ENCODE measurements at regions not wholly inside any gene's neighbourhood (a gene's known extent, or its start where the extent isn't known, plus 50 kb on each side); places are given as distances from the start of the nearest gene placed in this dataset.
"Not testable (repeated sequence)": the region's sequence is repeated elsewhere in the genome, so short reads cannot be mapped to it uniquely, and the experiment has no call there.

DNA sequence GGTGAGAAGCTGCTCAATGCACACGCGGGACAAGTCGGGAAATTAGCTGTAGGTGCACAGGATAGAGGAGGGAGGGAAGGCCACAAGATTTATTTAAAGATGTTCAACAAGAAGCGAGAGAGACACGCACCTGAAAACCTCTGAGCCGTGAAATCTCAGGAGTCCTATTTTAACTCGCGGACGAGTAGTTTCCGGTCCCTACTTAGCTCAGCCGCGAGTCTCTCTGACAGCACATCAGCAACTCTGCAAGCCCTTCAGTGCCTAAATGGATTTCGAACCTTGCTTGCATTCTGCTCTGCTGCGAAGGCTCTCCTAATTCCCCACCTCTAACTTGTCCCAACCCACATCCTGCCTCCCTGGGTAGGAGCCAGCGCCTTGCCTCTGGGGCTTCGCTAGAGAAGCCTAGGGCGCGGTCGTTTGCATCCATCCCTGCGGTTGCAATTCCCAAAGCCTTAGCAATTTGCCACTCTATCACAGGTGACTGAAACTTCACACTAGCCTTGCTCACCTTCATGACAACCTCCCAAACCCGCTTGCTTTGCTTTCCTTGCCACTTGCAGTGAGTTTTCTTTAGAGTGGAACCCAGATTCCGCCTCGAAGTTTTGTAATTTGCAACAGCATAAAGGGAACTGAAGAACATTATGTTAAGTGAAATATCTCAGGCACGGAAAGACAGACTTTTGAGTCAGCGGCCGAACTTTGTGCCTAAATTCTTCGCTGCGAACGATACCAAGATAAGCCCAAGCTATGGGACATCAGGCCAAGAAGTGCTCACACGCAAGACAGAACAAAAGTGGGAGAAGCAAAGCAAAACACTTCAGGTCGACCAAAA, 202.8 kb downstream of the KDM5D start:
- DNase-seq (ENCODE audit: low read depth, low spot score), result no peak

DNA sequence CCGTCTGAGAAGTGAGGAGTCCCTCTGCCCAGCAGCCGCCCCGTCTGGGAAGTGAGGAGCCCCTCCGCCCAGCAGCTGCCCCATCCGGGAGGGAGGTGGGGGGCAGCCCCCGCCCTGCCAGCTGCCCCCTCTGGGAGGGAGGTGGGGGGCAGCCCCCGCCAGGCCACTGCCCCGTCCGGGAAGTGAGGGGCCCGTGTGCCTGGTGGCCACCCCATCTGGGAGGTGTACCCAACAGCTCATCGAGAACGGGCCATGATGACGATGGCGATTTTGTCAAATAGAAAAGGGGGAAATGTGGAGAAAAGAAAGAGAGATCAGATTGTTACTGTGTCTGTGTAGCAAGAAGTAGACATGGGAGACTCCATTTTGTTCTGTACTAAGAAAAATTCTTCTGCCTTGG, 208.8 kb downstream of the KDM5D start:
- DNase-seq (ENCODE audit: low read depth, low spot score), result not testable (repeated sequence)

DNA sequence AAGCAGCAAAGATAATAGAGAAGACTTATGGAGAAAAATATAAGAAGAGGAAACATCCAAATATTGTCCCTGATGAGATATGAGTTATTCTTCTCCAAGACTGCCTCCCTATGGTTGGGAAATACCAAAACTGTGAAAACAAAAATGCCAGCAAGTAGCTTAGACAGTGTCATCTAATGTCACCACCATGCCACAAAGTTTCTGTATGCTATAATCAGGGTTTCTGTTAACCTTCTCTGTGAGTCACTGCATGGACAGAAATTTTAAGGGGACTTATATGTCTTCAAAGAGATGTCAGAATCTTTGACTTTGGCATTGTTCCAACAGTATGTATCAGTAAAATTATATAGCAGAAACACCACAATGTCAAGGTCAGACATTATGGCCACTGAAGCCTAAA, 222.6 kb downstream of the KDM5D start:
- no peak for DNase-seq (ENCODE audit: low read depth, low spot score)

DNA sequence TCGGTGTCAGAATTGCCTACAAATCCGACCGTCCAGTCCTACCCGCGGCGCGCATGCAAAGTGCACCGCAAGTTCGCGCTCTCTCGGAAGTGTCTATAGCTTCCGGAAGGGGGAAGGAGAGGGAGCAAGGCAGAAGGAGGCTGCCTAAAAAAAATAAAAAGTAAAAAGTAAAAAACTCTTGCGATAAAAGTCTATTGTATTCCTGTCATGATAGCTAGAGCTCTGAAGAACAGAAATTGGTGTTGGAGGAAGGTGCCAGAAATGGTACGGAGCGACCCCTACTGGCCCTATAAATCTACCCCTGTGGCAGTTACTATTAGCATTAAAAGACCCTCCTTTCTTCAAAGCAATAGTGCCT, 241.5 kb downstream of the KDM5D start:
- DNase-seq (ENCODE audit: low read depth, low spot score), result no peak

DNA sequence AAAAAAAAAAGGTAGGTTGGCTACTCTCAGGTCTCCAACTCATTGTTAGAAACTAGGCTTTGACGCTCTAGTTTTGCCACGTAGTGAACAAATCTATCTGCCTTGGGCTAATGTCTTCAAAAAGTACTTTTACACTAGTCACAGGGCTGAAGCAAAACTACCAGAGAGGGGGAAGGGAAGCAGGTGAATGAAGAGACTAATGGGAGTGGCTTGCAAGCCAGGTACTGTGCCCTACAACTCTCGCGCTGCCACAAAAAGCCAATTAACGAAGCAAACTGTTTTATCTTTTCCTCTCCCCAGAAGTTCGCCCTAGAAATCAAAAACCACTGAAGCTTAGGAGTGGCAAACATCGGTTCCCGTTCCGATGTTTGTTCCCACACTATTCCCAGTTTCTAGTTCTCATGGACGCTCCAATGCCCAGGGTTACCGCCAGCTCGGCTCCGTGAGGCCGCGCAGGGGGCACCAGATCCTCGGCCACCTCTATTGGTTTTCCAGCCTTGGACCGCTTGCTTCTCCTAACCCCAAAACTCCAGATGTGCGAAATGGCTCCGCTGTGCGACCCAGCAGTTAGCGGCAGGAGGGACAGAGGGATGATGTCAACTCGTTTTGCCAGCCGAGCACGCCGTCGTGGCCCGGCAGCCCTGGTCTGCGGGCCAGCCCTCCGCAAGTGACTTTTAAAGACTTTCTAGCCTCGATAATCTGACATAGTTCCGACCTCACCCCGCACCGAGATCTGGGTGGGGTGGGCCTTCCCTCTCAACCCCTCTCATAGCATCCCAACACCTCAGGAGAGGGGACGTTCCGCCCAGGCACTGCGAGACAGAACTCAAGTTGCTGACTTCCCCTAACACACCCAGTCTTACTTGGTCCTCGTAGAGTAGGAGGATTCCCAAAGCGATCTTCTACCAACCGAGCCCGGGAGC, 242.1 kb downstream of the KDM5D start:
- DNase-seq (ENCODE audit: low read depth, low spot score), result no peak

DNA sequence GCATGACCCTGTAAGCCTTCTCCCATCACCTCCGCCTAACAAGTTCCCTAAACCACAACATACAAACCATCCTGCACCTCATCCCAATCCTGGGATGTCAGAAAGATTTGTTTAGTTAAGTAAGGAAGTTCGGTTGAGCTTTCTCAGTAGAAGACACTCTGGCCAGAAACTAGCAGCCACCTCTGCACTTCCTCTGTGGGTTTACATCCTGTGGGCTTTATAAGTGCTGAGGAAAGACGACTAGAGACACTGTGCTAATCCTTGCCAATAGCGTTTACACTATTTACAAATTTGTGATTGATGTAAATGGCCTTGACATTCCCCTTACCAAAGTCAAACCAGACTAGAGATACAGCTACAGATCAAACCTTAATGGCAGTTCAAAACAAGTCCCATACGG, 246.0 kb downstream of the KDM5D start:
- no peak for DNase-seq (ENCODE audit: low read depth, low spot score)

DNA sequence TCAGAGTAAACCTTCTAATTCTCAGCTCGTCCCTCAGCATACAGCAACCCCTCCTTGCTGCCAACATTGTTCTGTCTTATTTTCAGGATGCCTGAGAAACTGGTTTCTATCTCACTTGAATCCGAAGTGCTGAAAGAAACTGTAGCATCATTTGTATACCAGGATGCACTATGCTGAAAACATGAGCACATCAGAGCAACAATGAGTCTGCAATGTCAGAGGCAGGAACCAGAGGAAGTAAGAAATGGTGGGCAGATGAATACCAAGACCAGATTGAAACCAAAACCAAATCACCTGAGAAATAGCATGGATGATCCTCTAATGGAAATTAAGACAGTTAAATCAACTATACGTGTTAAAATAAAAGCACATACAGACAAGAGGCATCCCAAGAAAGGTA, 257.0 kb downstream of the KDM5D start:
- DNase-seq (ENCODE audit: low read depth, low spot score), result no peak

DNA sequence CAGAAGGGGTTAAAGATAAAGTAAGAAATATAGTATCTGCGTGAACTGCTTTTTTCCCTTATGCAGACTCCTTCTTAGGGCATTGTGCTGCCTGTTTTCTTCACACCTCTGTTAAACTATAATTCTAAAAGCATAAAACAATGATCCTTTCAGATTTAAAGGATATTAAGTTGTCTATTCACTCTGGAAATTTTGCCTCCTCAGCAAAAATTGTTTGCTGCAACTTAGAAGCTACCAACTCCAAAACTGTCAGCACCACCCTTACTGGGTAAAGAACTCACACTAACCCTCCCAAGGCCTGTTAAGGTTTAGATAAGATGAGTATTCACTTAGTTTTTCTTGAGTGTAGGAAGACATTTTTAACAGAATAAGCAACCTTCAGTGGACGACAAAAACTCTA, 259.5 kb downstream of the KDM5D start:
- DNase-seq (ENCODE audit: low read depth, low spot score), result no peak

DNA sequence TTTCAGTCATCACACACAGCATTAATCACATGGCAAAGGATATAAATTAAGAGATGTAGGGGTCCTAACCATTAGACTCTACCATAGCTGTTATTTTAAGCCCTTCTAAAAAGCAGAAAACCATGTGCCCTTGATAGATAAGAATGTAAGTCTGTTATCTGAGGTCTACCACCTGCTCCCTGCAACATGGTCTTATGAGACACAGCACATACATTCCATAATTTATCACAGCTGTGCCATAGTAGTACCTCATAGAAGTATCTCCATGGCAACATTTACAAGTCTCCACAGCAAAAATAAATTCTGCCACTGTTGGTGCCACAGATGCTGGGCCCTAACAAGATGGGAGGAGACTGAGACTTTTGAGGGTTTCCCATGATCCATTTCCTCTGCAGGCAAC, 265.4 kb downstream of the KDM5D start:
- no peak for DNase-seq (ENCODE audit: low read depth, low spot score)

DNA sequence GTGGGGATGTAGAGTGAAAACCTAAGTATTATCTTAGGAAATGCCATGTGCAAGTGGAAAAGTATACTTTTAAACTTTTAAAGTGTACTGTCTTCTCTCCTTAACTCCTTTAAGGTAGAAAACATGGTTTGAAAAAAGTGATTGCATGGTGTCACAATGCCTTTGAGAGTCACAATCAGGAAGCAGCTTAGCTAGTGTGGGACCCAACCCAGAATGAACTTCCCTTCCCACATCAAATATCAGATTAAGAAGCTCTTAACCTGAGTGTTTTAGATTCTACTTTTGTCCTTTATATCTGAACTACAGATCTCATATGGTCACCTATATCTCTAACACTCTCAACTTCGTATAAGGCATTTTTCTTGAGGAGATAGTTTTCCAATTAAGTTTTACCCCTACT, 266.6 kb downstream of the KDM5D start:
- DNase-seq (ENCODE audit: low read depth, low spot score), result no peak

DNA sequence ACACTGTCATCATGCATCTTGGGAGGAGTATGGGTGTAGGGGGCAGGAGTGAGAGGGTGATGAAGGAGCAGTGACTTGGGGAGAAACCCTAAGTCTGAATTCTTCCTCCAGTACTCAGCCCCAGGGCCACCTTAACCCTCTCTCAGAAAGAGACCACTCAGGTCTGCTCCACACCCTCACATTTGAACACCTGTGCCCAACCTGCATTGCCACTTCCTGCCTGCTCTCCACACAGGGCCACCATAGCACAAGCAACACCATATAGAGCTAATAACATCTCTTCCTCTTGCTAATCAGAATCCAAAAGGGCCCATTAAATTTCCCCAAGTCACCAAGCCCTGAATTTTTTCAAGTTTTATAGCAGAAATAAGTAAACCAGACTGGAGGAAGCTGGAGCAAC, 278.7 kb downstream of the KDM5D start:
- DNase-seq (ENCODE audit: low read depth, low spot score), result no peak

DNA sequence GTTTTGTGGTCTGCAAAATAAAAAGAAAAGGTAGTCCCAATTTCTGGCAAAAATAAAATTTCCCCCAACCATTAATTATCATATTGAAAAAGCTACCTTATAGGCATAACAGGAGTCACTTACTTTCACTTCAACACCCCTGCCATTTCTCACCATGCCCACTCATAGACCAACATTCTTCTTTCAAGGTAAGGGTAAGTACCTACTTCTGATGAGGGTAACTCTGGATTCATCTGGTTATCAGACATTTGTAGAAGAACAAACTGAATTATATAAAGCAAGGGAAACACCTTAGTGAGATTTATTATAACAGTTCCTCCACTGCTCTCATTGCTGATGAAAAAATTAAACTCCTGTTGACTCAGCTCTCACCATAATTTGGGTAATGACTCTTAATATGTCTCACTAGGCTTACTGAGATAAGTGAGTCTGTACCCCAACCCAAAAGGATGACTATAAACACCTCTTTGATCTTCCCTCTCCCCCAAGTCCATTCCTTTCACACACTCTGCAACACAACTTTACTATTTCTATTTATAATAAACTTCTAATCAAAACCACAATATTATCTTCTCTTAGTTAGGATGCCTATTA, 287.6 kb downstream of the KDM5D start:
- no peak for DNase-seq (ENCODE audit: low read depth, low spot score)

DNA sequence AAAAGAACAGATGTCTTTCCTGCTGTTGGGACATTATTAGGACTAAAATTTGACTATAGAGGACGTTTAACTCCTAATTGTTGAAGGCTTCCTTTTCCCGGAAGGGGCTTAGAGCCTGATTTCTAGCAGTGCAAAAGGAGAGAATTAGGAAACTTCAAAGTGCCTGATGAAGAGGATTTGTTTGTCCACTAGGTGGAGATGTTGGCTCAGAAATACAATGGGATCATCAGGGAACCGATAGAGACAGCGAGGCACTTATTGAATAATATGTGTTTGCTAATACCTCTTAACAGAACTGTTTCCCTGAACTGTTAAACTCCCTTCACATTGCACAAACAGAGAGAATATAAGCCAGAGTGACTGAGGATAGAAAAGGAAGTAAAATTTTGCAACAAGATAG, 311.5 kb downstream of the KDM5D start:
- no peak for DNase-seq (ENCODE audit: low read depth, low spot score)

DNA sequence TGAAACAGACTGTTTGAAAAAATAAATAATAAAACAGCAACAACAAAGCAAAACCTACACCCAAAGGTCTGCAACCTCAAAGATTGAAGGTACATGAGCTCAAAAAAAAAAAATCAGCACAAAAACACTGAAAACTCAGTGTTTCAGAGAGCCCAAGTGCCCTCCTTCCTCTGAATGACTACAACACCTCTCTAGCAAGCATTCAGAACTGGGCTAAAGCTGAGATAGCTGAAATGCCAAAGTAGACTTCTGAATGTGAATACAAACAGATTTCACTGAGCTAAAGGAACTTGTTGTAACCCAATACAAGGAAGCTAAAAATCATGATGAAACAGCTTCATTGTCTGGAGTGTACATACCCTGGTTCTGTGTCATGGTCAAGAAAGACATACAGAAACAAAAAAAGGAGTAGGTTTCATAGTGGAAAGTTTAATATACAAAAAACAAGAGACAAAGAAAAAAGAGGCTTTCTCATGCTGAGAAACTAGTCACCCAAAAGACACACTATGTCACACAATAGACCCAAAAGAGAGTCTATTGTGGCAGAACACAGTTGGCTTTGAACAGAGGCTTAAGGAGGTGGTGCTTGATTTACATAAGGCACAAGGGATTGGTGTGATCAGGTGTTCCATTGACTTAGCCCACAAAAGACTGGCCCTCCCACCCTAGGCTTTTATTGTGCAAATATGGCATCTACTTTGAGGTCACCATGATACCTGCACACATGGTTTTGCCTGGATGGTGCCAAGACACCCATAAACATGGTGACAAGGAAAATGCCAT, 316.6 kb downstream of the KDM5D start:
- DNase-seq (ENCODE audit: low read depth, low spot score), result no peak

DNA sequence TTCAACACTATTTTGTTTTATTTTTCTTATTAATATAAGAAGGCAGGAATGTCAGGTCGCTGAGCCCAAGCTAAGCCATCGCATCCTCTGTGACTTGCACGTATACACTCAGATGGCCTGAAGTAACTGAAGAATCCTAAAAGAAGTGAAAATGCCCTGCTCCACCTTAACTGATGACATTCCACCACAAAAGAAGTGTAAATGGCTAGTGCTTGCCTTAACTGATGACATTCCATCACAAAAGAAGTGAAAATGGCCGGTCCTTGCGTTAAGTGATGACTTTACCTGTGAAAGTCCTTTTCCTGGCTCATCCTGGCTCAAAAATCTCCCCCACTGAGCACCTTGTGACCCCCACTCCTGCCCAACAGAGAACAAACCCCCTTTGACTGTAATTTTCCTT, 317.3 kb downstream of the KDM5D start:
- DNase-seq (ENCODE audit: low read depth, low spot score), result not testable (repeated sequence)

DNA sequence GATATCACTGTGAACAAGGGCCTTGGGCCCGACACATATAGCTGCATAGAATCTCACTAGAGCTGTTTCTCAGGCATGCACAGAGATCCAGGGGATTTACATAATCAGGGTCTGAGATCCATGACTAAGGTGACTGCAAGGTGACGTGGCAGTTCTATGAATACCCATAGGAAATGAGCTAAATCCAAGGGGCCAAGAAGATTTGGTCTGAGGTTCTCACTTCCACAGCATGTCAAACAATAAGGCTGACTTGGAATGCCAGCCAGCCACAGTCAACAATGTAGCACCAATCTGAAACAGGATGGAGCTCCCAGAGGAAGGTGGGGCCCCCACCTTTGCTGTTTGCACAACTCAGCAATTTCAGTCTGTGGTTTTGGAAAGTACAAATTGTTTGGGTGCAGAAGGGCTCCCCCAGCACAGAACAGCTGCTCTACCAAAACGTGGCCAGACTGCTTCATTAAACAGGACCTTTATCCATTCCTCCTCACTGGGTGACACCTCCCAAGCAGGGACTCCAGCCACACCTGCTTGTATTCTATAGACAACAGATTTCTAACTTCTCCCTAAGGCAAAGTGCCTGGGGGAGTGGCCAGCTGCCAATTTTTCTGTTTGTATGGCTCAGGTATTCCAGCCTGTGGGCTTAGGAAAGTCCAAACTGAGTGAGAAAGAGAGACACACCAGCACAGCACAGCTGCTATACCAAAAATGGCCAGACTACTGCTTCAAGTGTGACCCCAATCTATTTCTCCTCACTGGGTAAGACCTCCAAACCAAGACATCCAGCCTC, 333.4 kb downstream of the KDM5D start:
- no peak for DNase-seq (ENCODE audit: low read depth, low spot score)

DNA sequence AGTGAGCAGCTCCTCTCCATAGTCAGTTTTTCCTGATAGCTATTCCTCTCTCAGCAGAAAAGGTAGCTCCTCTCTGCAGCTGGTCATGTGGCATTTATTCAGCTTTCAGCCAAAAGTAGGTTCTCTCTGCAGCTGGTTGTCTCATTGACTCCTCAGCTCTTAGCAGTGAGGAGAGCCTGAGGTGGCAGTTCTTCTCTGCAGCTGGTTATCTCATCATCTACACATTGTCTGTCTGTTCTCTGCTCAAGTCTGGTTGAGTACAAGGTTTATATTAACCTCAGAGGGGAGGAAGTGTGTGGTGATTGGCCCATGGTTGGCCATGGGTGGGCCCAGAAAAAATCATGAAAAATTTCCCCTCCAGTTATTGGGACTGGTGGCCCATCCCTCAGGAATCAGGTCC, 338.3 kb downstream of the KDM5D start:
- DNase-seq (ENCODE audit: low read depth, low spot score), result no peak

DNA sequence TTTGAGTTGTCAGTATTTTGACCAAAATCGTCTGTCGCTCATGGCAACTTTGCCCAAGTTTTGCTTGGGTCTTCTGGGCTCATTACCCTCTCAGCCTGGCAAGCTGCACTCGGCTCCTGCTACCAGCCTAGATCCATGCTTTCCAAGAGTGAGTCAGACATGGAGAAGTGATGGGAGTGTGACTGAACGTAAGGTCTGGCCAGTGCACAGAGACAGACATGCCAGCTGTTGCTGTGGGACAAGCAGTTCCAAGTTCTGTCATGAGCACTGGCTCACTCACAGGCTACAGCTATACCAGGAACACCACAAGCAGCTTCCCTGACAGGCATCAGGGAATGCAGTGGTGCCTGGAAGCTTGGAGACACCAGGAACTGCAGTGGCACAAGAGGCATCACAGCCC, 338.9 kb downstream of the KDM5D start:
- no peak for DNase-seq (ENCODE audit: low read depth, low spot score)

DNA sequence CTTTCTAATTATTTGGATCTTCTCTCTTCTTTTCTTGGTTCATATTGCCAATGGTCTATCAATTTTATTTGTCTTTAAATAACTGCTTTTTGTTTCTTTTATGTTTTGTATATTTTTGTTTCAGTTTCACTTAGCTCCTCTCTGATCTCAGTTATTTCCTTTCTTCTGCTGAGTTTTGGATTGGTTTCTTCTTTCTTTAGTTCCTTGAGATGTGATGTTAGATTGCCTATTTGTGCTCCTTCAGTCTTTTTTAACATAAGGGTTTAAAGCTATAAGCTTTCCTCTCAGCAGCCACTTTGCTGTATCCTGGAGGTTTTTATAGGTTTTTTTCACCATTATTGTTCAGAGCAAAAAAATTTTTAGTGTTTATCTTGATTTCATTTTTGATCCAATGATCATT, 351.6 kb downstream of the KDM5D start:
- no peak for DNase-seq (ENCODE audit: low read depth, low spot score)

DNA sequence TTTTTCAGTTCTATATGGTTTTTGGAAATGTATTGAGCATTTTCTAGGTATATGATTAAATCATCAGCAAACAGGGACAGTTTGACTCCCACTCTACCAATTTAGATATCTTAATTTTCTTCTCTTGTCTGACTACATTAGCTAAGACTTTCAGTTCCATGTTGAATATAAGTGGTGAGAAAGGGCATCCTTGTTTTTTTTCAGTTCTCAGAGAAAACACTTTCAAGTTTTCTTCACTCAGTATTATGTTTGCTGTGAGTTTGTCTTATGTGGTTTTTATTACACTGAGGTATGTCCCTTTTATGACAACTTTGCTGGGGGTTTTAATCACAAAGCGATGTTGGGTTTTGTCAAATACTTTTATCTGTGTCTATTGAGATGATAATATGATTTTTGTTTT, 352.6 kb downstream of the KDM5D start:
- no peak for DNase-seq (ENCODE audit: low read depth, low spot score)

DNA sequence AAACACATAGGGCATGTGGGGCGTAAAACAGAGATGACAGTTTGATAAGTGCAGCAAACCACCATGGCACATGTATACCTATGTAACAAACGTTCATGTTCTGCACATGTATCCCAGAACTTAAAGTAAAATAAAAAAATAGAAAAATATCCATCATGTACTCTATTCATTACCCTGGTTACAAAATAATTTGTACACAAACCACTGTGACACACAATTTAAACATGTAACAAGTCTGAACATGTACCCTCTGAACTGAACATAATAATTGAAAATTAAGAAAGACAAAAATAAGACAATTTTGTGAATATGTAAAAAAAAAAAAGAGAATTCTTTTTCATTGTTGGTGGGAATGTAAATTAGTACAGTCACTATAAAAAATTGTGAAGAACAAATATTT, 379.2 kb downstream of the KDM5D start:
- DNase-seq (ENCODE audit: low read depth, low spot score), result no peak
